NCI-H2227 treated with DMSO at 0.1 percent for 48 hours (cell line): ENCODE measurements at regions not wholly inside any gene's neighbourhood (a gene's known extent, or its start where the extent isn't known, plus 50 kb on each side); places are given as distances from the start of the nearest gene placed in this dataset.

Experiments
- DNase-seq: peaks from one replicate; lab custom pipeline; 2025; lab: John Stamatoyannopoulos, UW

- no peak for DNase-seq
Observed at GRCh38 chr1:172887162-172887561, 163.6 kb downstream of the TNFSF18 start.

DNA sequence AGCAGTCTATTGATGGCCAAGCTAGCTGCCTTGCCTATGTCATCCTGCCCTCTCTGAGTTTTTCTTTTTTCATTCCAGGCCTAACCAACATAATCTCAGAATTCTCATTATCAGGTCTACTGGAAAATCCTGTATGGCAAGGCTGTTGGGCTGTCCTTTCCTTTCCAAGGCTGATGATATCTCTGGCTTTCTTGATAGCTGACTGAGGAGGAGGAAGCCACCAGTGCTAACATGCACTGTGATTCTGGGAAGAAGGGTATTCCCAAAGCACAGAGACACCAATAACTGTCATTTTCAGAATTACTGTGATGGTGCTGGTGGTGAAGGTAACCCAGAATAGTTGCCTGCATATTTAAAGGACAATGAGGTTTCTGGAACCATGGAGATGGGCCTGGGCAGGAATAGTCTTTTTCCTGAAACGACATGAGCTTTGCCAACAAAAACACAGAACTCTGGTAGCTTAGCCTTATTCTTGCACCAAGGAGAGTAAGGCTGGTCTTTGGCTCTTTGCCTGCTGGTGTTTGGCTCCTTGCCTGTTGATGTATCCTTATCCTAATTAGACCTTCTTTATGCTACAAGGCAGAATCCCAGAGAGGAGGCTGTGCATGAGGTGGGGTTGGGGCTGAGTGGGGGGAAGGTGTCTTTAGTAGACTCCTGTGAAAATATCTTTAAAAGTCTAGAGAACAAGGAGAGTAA, 157.4 kb downstream of the TNFSF18 start:
- no peak for DNase-seq

GRCh38 chr1:172894349-172895049, 156.2 kb downstream of the TNFSF18 start:
- no peak for DNase-seq

DNA sequence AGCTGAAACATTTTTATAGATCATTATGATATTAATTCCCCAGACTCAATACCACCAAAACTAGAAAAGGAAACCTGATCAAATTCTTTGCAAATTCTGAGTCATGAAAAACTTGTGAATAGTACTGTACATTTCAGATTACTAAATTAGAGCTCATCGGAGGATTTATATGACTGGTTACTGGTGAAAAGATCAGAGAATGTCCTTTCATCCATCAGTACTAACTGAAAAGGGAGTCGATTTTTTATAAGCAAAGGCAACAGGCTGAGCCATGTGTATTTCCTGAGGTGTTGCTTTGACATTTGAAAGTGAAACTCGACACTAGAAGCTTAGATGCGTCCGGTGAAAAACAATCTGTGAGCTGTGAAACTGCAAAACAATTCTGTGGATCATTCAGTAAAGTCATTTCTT, 155.7 kb downstream of the TNFSF18 start:
- no peak for DNase-seq

DNA sequence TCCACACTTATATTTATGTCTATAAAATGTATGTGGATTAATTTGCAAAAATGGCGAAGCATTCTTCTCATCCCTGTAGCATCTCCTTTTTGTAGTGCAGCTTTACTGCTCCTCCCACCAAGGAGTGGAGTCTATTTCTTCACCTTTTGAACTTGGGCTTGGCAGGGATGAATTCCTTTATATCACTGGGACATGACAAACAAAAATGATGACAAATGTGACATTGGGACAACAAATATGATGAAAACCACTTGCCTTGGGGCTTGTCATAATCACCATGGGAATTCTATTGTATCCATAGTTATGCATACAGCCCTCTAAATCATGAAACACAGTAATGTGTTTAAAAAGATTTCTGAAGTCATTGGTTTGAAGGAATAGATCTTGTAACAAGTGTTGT, 155.0 kb downstream of the TNFSF18 start:
- no peak for DNase-seq

GRCh38 chr1:172897738-172898137, 153.0 kb downstream of the TNFSF18 start:
- DNase-seq: no peak

DNA sequence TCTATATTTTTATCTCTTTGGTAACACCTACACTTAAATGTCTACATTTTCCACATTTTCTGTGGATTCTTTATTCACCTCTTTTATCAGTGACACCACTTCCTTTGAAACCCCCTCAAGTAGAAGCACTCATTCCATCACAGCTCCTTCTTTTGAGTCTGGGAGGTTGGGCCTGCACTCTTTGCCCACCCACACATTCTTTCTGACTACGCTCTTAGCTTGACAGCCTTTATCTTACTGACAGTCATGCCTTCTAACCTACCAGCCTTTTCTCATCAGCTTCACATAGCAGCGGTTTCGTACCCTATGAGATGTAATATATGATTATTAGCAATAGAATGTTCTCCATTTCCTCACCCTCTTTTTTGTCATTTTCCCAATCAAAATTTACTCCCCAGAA, 151.9 kb downstream of the TNFSF18 start:
- no peak for DNase-seq

DNA sequence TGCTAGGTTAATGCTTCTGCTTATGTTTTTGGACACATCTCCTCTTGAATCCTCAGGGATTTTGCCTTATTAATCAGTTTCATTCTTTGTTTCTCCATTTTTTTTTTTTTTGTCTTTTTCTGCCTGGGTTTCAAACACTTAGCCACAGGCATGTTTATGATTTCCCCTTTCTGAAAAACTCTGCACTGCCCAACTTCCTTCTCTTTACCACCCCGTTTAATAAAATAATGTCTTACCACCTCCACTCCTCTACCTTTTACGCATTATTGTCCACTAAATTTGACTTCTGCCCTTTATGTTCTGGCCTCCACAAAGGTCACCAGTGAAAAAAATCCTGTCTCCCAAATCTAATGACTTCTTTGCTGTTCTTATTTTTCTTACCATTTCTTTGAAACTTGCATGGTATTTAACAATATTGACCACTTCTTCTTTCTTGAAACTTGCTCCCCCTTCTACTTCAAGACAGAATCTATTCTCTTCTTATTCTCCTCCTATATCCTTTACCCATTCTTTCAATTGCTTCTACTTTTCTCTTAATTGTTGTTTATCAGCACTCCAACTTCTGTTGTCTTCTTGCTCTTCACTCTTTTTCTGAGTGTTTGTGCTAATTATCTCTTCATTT, 150.3 kb downstream of the TNFSF18 start:
- DNase-seq: no peak

- no peak for DNase-seq
Observed at GRCh38 chr1:172902200-172902599, 148.5 kb downstream of the TNFSF18 start.

DNA sequence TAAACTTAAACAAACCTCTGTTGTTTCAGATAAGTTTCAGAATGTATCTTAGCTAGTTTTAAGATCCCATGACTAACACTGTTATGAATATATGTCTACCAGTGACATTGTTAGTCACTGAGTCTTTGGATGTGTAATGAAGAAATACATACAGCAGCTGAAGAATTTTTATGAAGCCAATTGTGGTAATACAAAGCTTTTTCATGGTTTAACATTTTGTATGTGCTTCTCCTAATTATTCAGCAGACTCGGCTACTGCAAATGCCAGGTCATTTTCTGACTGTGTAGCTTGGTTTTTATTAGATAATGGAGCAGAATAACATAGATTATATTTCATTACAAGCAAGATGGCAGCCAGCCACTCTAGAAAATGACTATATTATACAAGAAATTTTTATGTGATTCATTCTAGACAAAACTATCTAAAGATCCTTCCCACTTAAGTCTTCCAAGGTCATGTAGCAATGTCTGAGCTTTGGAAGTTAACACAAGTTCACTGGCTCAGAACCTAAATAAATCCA, 147.8 kb downstream of the TNFSF18 start:
- DNase-seq: no peak

GRCh38 chr1:172903581-172904220, 147.0 kb downstream of the TNFSF18 start:
- no peak for DNase-seq

DNA sequence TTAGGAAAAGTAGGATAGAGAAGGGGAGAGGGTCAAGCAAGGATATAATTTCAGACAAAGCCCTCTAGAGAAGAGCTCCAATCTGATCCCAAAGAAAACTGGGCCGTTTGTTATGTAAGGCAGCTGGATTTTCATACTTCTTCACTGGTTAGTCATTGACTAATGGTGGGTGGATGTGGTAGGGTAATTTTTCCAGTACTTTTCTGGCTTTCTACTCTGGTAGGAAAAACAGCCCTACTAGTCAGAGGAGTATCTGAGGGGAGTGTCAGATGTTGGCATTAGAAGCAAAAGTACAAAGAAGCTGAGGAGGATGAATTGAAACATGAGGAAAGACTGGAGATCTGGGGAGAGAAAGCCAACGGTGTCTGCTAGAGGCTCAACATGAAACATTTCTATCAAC, 145.3 kb downstream of the TNFSF18 start:
- DNase-seq: no peak

DNA sequence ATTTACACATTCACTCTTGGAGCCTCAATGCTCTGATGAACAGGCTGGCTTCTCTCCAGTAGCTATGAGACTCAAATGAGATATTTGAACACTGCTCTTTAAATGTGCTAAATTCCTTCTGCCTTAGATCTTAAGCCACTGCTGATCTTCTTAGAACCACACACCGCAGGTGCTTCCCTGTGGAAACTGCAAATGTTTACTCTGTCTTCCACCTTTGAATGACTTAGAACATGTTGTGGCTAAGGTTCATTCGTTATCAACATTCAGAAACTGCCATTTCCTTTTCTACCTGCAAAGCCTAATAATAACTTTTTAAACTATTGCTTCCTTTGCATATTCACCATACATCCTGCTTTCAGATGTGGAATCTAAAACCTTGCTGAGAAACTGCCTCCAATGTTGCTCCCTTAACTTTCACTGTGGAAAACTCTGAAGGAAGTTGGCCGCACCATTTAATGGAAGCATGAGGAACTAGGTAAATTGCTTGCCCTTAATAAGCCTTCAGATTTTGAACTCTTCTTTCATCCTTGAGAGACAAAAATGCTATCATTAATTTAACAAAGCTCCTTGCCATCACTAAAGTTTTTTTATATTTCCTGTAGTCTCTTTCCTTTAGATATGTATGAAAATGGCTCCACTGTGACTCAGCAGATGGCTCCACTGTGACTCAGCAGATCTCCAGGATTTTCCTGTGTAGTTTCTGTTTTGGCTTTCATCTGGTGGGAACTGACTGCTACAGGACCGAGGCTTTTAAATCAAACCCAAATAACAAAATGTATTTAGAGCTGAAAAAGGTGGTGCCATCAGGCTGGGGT, 143.8 kb downstream of the TNFSF18 start:
- DNase-seq: no peak

GRCh38 chr1:172907834-172908326, 142.9 kb downstream of the TNFSF18 start:
- no peak for DNase-seq

DNA sequence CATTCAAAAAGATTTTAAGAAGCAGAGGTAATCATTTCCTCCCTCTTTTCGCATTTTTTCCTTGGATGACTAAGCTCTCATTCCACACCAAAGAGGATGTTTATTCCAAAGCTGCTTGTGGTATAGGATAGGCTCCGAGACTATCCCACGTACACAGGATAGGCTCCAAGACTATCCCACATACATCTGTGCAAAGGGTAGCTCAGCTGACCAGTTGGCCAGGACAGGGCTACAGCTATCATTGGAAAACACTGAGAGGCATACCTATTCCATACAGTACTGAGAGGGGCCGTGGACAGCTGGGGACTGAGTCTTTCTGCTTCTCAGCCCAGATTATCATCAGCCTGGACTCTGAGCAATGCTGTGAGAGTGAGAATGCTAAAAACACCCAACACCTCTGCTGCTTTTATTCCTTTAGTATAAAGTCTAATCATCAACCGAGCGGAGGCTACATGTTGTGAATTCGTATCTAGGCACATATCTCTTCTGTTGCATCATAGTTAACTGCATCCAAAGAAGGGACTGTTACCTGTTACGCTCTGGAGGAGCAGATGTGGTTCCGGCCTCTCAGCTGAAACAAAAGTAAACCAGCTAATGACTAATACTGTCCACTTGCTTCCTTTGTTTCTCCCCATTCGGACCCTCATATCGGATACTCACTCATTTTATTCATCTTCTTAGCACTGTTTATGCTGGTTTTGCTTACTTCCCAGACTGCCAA, 141.0 kb downstream of the TNFSF18 start:
- no peak for DNase-seq

GRCh38 chr1:172912765-172913260, 137.9 kb downstream of the TNFSF18 start:
- no peak for DNase-seq

GRCh38 chr1:172914501-172915144, 136.1 kb downstream of the TNFSF18 start:
- DNase-seq: no peak

DNA sequence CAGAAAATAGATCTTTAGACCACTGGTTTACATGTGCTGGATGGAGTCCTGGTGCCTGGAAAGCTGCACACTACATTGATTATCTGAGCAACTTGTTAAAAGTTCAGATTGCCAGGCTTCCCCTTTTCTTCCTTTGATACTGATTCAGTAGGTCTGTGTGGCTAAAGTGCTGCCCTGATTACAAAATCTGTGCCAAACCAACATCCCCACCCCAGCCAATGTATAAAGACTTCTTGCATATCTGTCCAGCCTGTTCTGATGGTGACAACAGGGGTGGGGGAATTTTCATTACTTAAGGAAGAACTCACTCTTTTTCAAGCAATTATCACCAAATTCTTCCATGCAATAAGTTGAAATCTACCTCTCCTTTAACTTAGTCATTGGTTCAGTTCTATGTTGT, 135.5 kb downstream of the TNFSF18 start:
- no peak for DNase-seq

- DNase-seq: no peak
Observed at GRCh38 chr1:172916116-172916515, 134.6 kb downstream of the TNFSF18 start.

DNA sequence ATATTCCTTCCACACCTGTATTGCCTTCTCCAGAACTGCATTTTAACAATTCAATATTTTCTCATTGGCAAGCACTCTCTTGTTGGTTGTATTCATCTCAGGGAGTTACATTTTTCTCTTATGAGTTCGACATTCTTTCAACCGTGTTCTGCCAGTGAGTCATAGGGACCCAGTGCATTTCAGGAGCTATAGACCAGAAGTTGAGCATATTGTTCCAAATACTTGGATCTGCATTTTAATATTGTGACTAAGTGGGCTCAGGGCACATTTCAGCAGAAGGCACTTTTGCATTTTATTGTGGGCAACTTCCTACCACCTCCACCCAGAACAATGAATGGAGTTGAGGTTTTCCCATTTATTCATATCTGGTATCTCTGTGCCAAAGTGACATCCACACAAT, 132.8 kb downstream of the TNFSF18 start:
- no peak for DNase-seq
